ENCODE measurements at regions not wholly inside any gene's neighbourhood (a gene's known extent, or its start where the extent isn't known, plus 50 kb on each side); places are given as distances from the start of the nearest gene placed in this dataset.
"Not testable (repeated sequence)": the region's sequence is repeated elsewhere in the genome, so short reads cannot be mapped to it uniquely, and the experiment has no call there.

DNA sequence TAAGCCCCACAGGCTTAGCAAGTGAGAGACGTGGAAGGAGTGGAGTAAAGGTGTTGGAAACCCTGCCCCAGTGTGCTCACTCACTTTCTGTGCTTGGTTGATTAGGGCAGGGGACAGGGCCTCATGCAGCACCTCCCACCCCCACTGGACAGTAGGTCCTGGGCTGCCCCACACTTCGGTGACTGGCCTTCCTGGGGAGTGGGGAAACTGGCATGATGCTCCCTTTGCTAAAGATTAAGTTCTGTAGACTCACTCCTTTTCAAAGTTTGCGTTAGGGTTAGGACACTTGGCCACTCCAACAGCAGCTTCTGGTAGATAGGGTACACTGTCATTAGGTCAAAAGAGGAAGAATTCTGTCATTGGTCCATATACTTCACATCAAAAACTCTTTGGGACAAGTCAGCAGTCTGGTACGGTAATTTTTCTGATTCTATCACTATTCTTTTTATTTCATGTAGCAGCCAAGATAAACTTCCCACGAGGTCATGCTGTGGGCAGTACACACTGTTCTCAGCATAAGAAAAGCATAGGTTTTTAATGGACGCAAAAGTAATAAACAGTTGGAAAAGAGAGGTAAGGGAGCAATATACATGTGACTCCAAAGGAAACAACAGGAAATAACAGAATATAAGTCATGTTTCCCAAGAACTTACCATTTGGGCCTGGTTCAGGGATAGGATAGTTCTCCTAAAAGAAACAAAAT is 106.6 kb upstream of the TERB2 start:
- intact Hi-C loops (cut with DNase I), result loop anchor here in 1 of 4 donors (10.0 kb wide), 1 partner anchor 185 kb away; no protein-coding TSS in a partner anchor
- not testable (repeated sequence) for H3K27ac ChIP-seq (ENCODE audit: low read length); H3K4me3 ChIP-seq (ENCODE audit: low read length); H3K9me3 ChIP-seq (ENCODE audit: control insufficient read depth, low read length); H3K4me1 ChIP-seq (ENCODE audit: control insufficient read depth, insufficient read depth, low read length); DNase-seq; H3K27me3 ChIP-seq (ENCODE audit: control insufficient read depth, insufficient read depth)
- WGBS, result 49% methylated on average over 6 of the region's 6 CpGs
- peak in 1 of 2 donors; percentile 40 for ATAC-seq

DNA sequence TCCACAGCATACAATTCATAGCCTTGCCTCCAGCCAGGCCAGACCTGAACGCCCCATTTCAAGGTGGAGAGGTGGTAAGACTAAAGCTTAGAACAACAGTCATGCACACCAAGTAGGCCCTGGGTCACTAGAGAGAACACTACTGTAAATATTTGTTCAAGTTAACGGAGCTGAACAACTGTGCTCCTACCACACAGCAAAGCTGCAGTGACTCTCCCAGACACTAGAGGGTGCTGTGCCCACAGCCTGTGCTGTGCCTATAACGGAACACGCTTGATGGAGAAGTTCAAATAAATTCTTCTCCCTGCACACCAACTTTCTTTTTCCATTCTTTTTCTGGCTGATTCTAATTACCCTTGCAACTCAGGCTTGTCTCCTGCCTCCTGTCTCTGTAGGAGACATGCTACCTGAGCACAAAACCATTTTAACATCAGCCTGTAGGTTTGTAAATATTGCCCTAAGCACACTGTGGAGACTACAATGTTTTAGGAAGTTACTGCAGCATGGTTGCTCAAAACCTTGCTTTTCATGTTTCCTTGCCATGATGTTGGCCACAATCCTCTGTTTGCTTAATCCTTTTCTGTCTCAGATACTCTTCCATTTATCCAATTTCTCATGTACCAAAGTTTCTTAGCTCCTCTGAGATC is 103.1 kb upstream of the TERB2 start:
- WGBS, result 37% methylated on average over 4 of the region's 4 CpGs
- intact Hi-C loops (cut with DNase I), result loop anchor here in 1 of 4 donors (10.0 kb wide), 1 partner anchor 181 kb away; no protein-coding TSS in a partner anchor
- H3K27ac ChIP-seq (ENCODE audit: low read length); H3K9me3 ChIP-seq (ENCODE audit: control insufficient read depth, low read length); H3K27me3 ChIP-seq (ENCODE audit: control insufficient read depth, insufficient read depth); H3K4me3 ChIP-seq (ENCODE audit: low read length); H3K4me1 ChIP-seq (ENCODE audit: control insufficient read depth, insufficient read depth, low read length): not testable (repeated sequence)
- peak; percentile 60 to 74 for ATAC-seq
- DNase-seq, result peak; percentile 26 to 71 (median 70)

DNA sequence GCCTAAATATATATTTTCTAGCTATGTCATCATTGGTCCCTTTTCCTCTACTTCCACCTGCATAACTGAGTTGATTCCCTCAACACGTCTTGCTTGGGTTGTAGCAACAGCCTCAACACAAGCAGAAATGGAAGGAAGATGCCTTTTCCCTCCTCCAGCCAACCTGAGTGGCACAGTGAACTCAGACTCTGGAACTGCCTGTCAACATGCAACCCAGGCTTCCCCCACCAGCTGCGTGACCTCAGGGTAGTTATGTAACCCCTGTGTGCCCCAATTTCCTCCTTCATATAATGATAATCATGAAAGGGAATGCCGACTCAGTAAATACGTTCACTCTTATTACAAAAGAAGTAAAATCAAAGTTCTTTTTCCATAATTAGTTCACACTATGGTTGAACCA is 101.8 kb upstream of the TERB2 start:
- H3K4me1 ChIP-seq (ENCODE audit: control insufficient read depth, insufficient read depth, low read length); H3K27me3 ChIP-seq (ENCODE audit: control insufficient read depth, insufficient read depth); H3K4me3 ChIP-seq (ENCODE audit: low read length); ATAC-seq; H3K9me3 ChIP-seq (ENCODE audit: control insufficient read depth, low read length); H3K27ac ChIP-seq (ENCODE audit: low read length); DNase-seq: not testable (repeated sequence)
- WGBS, result 64% methylated on average over 4 of the region's 4 CpGs
- intact Hi-C loops (cut with DNase I), result loop anchor here in 1 of 4 donors (10.0 kb wide), 1 partner anchor 180 kb away; no protein-coding TSS in a partner anchor

DNA sequence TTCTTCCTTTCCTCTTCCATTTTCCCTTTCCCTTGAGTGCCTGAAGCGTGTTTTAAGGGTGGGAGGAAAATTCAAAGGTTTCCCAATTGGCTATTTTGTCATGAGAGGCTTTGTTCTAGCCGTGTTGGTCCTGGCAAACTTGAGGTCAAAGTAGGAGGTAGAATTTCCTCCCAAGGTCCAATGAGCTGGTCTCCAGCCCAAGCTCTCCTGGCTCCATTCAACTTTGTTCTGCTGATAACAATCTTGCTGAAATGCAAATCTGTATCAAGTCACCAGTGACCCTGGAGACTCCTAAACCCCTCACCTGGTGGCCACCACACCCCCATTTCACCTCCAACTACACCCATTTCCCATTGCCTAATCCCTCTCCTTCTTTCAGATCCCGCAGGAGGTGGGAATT is 100.2 kb upstream of the TERB2 start:
- H3K27ac ChIP-seq (ENCODE audit: low read length); H3K4me3 ChIP-seq (ENCODE audit: low read length); ATAC-seq; H3K9me3 ChIP-seq (ENCODE audit: control insufficient read depth, low read length); DNase-seq; H3K27me3 ChIP-seq (ENCODE audit: control insufficient read depth, insufficient read depth); H3K4me1 ChIP-seq (ENCODE audit: control insufficient read depth, insufficient read depth, low read length): not testable (repeated sequence)
- intact Hi-C loops (cut with DNase I), result loop anchor here in 1 of 4 donors (10.0 kb wide), 1 partner anchor 179 kb away; no protein-coding TSS in a partner anchor
- WGBS, result 82% methylated on average over 3 of the region's 3 CpGs

DNA sequence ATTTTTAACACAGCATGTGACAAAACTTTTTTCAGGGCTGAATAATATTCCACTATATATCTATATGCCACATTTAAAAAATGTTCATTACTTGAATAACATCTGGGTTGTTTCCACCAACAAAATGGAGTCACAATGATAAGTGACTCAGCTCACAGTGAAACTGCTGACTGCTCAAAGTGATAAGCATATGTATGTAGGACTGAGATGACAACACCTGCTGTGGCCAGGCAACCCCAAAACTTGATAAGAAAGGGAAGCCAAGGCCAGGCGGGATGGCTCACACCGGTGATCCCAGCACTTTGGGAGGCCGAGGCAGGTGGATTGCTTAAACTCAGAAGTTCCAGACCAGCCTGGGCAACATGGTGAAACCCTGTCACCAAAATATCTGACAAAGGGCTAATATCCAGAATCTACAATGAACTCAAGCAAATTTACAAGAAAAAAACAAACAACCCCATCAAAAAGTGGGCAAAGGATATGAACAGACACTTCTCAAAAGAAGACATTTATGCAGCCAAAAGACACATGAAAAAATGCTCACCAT is 99.2 kb upstream of the TERB2 start:
- not testable (repeated sequence) for H3K9me3 ChIP-seq (ENCODE audit: control insufficient read depth, low read length); ATAC-seq; H3K4me1 ChIP-seq (ENCODE audit: control insufficient read depth, insufficient read depth, low read length); H3K27me3 ChIP-seq (ENCODE audit: control insufficient read depth, insufficient read depth); DNase-seq; H3K27ac ChIP-seq (ENCODE audit: low read length); H3K4me3 ChIP-seq (ENCODE audit: low read length)
- 93% methylated on average over 1 of the region's 3 CpGs for WGBS
- intact Hi-C loops (cut with DNase I), result loop anchor here in 1 of 4 donors (10.0 kb wide), 1 partner anchor 178 kb away; no protein-coding TSS in a partner anchor

DNA sequence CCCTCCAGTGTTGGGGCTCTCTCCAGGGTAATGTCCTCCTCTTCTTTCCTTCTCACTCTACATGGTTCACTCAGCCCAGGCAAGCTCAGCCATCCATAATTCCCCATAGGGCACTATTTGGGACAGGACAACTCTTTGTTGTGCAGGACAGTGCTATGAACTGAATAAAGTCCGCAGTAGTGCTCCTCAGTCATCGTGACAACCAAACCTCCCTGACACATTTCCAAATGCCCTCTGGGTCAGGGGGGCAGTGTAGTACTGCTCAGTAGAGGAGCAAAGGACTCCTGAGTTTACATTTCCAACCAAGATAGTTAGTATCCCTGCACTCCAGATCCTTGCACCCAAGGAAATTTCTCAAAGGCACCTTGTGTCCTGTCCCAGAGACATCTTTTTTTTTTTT is 97.4 kb upstream of the TERB2 start:
- not testable (repeated sequence) for H3K4me3 ChIP-seq (ENCODE audit: low read length); H3K4me1 ChIP-seq (ENCODE audit: control insufficient read depth, insufficient read depth, low read length); H3K27ac ChIP-seq (ENCODE audit: low read length); DNase-seq; ATAC-seq; H3K27me3 ChIP-seq (ENCODE audit: control insufficient read depth, insufficient read depth); H3K9me3 ChIP-seq (ENCODE audit: control insufficient read depth, low read length)
- intact Hi-C loops (cut with DNase I), result loop anchor here in 1 of 4 donors (10.0 kb wide), 1 partner anchor 176 kb away; no protein-coding TSS in a partner anchor
- 88% methylated on average over 2 of the region's 2 CpGs for WGBS

DNA sequence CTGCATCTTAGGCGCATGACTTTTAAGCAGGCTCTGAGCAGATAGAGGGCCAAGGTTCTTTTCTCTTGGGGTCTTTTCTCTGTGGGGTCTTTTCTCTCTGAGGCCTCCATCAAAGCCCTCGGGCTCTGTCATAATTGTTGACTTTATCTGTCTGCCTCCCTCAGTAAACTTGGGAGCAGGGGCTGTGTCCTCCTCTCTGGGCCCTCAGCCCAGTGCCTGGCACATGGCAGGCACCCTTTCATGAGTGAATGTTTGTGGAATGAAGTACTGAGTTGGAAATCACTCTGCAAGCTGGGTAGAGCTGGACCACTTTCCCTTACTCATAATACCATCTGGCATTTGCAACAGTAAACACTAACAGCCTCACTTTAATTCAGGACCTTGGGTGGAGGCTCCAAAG is 96.3 kb upstream of the TERB2 start:
- 85% methylated on average over 2 of the region's 2 CpGs for WGBS
- H3K4me1 ChIP-seq (ENCODE audit: control insufficient read depth, insufficient read depth, low read length), result not testable (repeated sequence)

DNA sequence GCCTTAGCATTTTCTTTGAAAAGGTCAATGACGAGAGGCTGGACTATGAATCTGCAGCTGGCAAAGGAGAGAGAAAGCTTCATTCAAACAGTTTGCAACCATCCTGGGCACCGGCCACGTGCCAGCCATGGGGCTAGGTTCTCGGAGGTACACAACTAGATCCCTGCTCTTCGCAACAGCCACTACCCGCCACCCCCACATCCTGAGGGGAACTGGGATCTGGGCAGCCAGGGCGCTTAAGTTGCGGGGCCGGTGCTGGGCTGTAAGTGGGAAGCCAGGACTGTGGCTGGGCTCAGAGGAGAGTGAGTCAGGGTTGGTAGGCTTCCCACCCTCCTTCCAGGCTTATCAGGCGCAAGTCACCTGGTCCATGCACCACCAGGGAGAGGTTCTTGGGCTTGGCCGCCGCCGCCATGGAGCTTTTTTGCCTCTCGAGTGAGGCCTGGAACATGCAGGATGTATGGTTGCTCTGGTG is 95.0 kb upstream of the TERB2 start:
- Histone ChIP-seq H3K27me3 (ENCODE audit: control insufficient read depth, insufficient read depth) (no peaks in the 10 kb centered on the region), H3K4me1 (ENCODE audit: control insufficient read depth, insufficient read depth, low read length) (no peaks in the 10 kb centered on the region), H3K9me3 (ENCODE audit: control insufficient read depth, low read length) (no peaks in the 10 kb centered on the region), H3K27ac (ENCODE audit: low read length) (no peak overlapping the region), H3K4me3 (ENCODE audit: low read length) (no peak overlapping the region)
- DNase-seq, result peak in 2 of 3 donors; percentile 43 to 52
- no peak for ATAC-seq
- WGBS, result 94% methylated on average over 14 of the region's 14 CpGs
- intact Hi-C loops (cut with DNase I), result no loop called here

More for the DNA sequence above, 96.3 kb upstream of the TERB2 start:
- DNase-seq; H3K27me3 ChIP-seq (ENCODE audit: control insufficient read depth, insufficient read depth); H3K4me3 ChIP-seq (ENCODE audit: low read length); H3K27ac ChIP-seq (ENCODE audit: low read length); ATAC-seq; intact Hi-C loops (cut with DNase I); H3K9me3 ChIP-seq (ENCODE audit: control insufficient read depth, low read length): not testable (repeated sequence)

DNA sequence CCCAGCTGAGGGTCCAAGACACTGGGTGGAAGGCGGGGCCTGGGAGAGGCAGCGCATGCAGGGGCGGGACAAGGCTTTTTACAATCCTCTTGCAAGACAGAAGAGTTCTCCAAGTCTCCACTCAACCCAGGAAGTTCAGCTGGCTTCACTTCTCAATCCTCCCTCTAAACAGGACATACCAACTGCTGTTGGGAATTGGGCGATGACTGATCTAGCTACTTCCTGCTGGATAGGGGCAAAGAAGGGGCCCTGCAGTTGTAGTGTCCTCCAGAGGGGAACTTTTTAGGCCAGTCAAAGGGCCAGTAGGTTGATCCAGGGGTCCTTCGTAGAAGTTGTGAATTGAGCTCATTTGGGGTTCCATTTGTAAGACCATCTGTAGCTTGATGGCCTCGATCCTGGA is 94.6 kb upstream of the TERB2 start:
- Histone ChIP-seq H3K4me1 (ENCODE audit: control insufficient read depth, insufficient read depth, low read length) (no peaks in the 10 kb centered on the region), H3K27ac (ENCODE audit: low read length) (no peak overlapping the region), H3K27me3 (ENCODE audit: control insufficient read depth, insufficient read depth) (no peaks in the 10 kb centered on the region), H3K9me3 (ENCODE audit: control insufficient read depth, low read length) (no peaks in the 10 kb centered on the region), H3K4me3 (ENCODE audit: low read length) (no peak overlapping the region)
- ATAC-seq (no peak), DNase-seq (no peak)
- 95% methylated on average over 6 of the region's 6 CpGs for WGBS
- intact Hi-C loops (cut with DNase I), result no loop called here

DNA sequence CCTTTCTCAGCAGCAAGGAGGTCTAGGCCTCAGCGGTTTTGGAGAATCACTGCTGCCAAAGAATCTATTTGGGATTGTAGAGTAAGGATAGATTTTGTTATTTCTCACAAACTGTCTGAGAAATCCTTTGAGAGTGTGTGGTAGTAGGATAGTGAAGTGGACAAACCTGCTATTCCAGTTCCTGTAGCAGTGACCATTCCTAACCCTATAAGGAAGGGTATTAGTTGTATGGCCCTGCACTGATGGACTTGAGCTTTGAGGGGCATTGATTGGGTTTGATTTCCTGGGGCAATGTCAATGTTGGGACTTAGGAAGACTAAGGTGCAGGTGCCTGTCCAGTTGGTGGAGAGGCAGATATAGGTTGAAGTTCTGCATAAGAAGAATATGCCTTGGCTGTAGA is 93.6 kb upstream of the TERB2 start:
- H3K9me3 ChIP-seq (ENCODE audit: control insufficient read depth, low read length); ATAC-seq; H3K4me3 ChIP-seq (ENCODE audit: low read length); DNase-seq; intact Hi-C loops (cut with DNase I); H3K4me1 ChIP-seq (ENCODE audit: control insufficient read depth, insufficient read depth, low read length); H3K27me3 ChIP-seq (ENCODE audit: control insufficient read depth, insufficient read depth); H3K27ac ChIP-seq (ENCODE audit: low read length): not testable (repeated sequence)
- 90% methylated on average over 1 of the region's 1 CpG for WGBS

DNA sequence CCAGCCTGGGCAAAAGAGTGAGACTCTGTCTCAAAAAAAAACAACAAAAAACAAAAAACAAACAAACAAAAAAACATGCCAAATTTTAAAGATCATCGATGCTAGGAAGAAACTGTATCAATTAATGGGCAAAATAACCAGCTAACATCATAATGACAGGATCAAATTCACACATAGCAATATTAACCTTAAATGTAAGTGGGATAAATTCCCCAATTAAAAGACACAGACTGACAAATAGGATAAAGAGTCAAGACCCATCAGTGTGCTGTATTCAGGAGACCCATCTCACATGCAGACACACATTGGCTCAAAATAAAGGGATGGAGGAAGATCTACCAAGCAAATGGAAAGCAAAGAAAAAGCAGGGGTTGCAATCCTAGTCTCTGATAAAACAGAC is 88.4 kb upstream of the TERB2 start:
- WGBS, result 80% methylated on average over 1 of the region's 1 CpG
- H3K27ac ChIP-seq (ENCODE audit: low read length); H3K4me3 ChIP-seq (ENCODE audit: low read length); H3K9me3 ChIP-seq (ENCODE audit: control insufficient read depth, low read length); intact Hi-C loops (cut with DNase I); ATAC-seq; H3K4me1 ChIP-seq (ENCODE audit: control insufficient read depth, insufficient read depth, low read length); H3K27me3 ChIP-seq (ENCODE audit: control insufficient read depth, insufficient read depth); DNase-seq: not testable (repeated sequence)

Measured in right cardiac atrium (tissue), 5 donors.